PC-9 (cell line): ENCODE measurements at regions not wholly inside any gene's neighbourhood (a gene's known extent, or its start where the extent isn't known, plus 50 kb on each side); places are given as distances from the start of the nearest gene placed in this dataset.

Source experiments
- BruUV-seq: library from RNA; stranded (reverse); fragments of 400-500 nt; replicated peaks from 2 replicates; lab custom pipeline; 2021; lab: Mats Ljungman, UMichigan
- CTCF ChIA-PET: fragments of 300-600 bp; sonication (Branson Sonifier 250); formaldehyde crosslinking; loops from one replicate; lab custom pipeline; 2022; ENCODE audit warnings: antibody characterized with exemption; lab: Charles Lee
- POLR2A ChIA-PET: fragments of 300-600 bp; sonication (Branson Sonifier 250); formaldehyde crosslinking; loops from one replicate; lab custom pipeline; 2022; ENCODE audit warnings: antibody characterized with exemption; ENCODE audit not compliant: unreplicated experiment; lab: Charles Lee
- DNase-seq, 2 experiments: peaks; one replicate each; pipeline versions ENCODE4 v3.0.0 to v3.0.0-alpha.2; 2015 to 2022; ENCODE audit warnings: mixed read lengths in 1 of 2
- H2AFZ ChIP-seq: fragments of 200-600 bp; sonication (generic); 2 replicates; pipeline ENCODE4 v1.8.1; 2017; ENCODE audit warnings: antibody characterized with exemption
- H3F3A ChIP-seq: fragments of 200-600 bp; sonication (generic); 2 replicates; pipeline ENCODE4 v1.8.1; 2017; ENCODE audit warnings: antibody characterized with exemption, mild to moderate bottlenecking, low read depth; ENCODE audit not compliant: insufficient read depth
- H3K27ac ChIP-seq: fragments of 200-600 bp; sonication (generic); 2 replicates; pipeline ENCODE4 v1.6.1; 2016; ENCODE audit warnings: mixed run types
- H3K27me3 ChIP-seq: fragments of 200-600 bp; sonication (generic); 2 replicates; pipeline ENCODE4 v1.6.1; 2016; ENCODE audit warnings: low read depth, mixed run types; ENCODE audit not compliant: insufficient read depth
- H3K36me3 ChIP-seq: fragments of 200-600 bp; sonication (generic); 2 replicates; pipeline ENCODE4 v1.6.1; 2016; ENCODE audit warnings: low read depth, mixed run types
- H3K4me1 ChIP-seq: fragments of 200-600 bp; sonication (generic); replicated peaks from 2 replicates; pipeline ENCODE4 v1.6.1; 2016; ENCODE audit warnings: mixed run types; ENCODE audit not compliant: insufficient read depth
- H3K4me2 ChIP-seq: fragments of 200-600 bp; sonication (generic); 2 replicates; pipeline ENCODE4 v1.6.1; 2017; ENCODE audit warnings: mixed run types
- H3K4me3 ChIP-seq: fragments of 200-600 bp; sonication (generic); 2 replicates; pipeline ENCODE4 v1.6.1; 2016; ENCODE audit warnings: mixed run types
- H3K79me2 ChIP-seq: fragments of 200-600 bp; sonication (generic); 2 replicates; pipeline ENCODE4 v1.6.1; 2017; ENCODE audit warnings: low read depth, mixed run types
- H3K9me2 ChIP-seq: fragments of 200-600 bp; sonication (generic); 2 replicates; pipeline ENCODE4 v1.8.1; 2017; ENCODE audit warnings: mild to moderate bottlenecking; ENCODE audit not compliant: insufficient read depth
- H3K9me3 ChIP-seq: fragments of 200-600 bp; sonication (generic); 2 replicates; pipeline ENCODE4 v1.8.1; 2016; ENCODE audit warnings: low read depth; ENCODE audit not compliant: insufficient read depth
- H4K20me1 ChIP-seq: fragments of 200-600 bp; sonication (generic); 2 replicates; pipeline ENCODE4 v1.8.1; 2017; ENCODE audit not compliant: insufficient read depth
- CTCF ChIP-seq: fragments of 200-600 bp; sonication (generic); conservative IDR thresholded peaks from 2 replicates; pipeline ENCODE4 v1.6.1; 2017; ENCODE audit warnings: mixed run types, antibody characterized with exemption, mild to moderate bottlenecking, moderate library complexity
- EZH2 ChIP-seq: fragments of 200-600 bp; sonication (generic); IDR thresholded peaks from 2 replicates; pipeline ENCODE4 v1.8.0; 2017; ENCODE audit warnings: antibody characterized with exemption, low read depth
- intact Hi-C: fragments of 100-400 bp; cut with micrococcal nuclease; formaldehyde crosslinking; loops from one replicate; pipeline ENCODE4 v1.10.0; 2022; ENCODE audit not compliant: unreplicated experiment

- Histone ChIP-seq H3F3A (no peaks in the 10 kb centered on the region), H3K9me2 (no peaks in the 10 kb centered on the region), H2AFZ (no peak overlapping the region), H3K79me2 (no peaks in the 10 kb centered on the region), H3K4me1 (no peaks in the 10 kb centered on the region), H3K27ac (no peak overlapping the region), H3K9me3 (no peaks in the 10 kb centered on the region; the same call in 1 of the 2 replicates), H3K4me2 (no peak overlapping the region), H3K27me3 (no peaks in the 10 kb centered on the region), H4K20me1 (no peaks in the 10 kb centered on the region), H3K36me3 (no peaks in the 10 kb centered on the region), H3K4me3 (no peak overlapping the region)
- ChIA-PET CTCF (no interaction called here), POLR2A (no interaction called here)
- DNase-seq: no peak
- no peak for TF ChIP-seq CTCF
- no peak for TF ChIP-seq EZH2
- intact Hi-C loops: no loop called here
- no TSS peak for BruUV-seq
Measured at GRCh38 chr3:157938154-157938779, 168.0 kb downstream of the SHOX2 start.

DNA sequence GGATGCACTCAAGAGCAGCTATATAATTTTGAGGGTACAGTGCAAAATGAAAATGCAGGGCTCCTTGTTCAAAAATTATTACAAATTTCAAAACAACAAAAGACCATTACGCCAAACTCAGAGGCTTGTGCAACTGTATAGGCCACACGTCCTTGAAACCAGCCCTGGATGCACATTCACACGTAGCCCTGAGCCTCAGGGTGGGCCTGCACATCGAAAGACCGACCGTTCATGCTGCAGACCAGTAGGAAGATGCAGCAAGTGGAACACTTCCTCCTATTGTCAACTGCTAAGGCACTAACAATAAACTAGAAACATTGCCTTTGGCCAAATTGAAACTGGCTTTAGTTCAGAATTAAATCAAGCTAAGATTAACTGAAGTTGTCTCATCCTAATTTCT is 174.7 kb downstream of the SHOX2 start:
- no peaks in the 10 kb centered on the region for H3K9me2 ChIP-seq
- intact Hi-C loops: no loop called here
- no peaks in the 10 kb centered on the region for H3K79me2 ChIP-seq
- no peaks in the 10 kb centered on the region for H3K4me1 ChIP-seq
- DNase-seq: no peak
- no TSS peak for BruUV-seq
- no peak overlapping the region for H3K4me3 ChIP-seq
- TF ChIP-seq CTCF (no peak), EZH2 (no peak)
- CTCF ChIA-PET: no interaction called here
- peaks cover 3% of the 10 kb centered on the region; the same call in 1 of the 2 replicates for H3K9me3 ChIP-seq
- POLR2A ChIA-PET: no interaction called here
- H3K4me2 ChIP-seq: no peak overlapping the region
- no peak overlapping the region for H2AFZ ChIP-seq
- no peaks in the 10 kb centered on the region for H4K20me1 ChIP-seq
- H3K36me3 ChIP-seq: no peaks in the 10 kb centered on the region
- H3K27me3 ChIP-seq: no peaks in the 10 kb centered on the region
- no peaks in the 10 kb centered on the region for H3F3A ChIP-seq
- H3K27ac ChIP-seq: no peak overlapping the region

DNA sequence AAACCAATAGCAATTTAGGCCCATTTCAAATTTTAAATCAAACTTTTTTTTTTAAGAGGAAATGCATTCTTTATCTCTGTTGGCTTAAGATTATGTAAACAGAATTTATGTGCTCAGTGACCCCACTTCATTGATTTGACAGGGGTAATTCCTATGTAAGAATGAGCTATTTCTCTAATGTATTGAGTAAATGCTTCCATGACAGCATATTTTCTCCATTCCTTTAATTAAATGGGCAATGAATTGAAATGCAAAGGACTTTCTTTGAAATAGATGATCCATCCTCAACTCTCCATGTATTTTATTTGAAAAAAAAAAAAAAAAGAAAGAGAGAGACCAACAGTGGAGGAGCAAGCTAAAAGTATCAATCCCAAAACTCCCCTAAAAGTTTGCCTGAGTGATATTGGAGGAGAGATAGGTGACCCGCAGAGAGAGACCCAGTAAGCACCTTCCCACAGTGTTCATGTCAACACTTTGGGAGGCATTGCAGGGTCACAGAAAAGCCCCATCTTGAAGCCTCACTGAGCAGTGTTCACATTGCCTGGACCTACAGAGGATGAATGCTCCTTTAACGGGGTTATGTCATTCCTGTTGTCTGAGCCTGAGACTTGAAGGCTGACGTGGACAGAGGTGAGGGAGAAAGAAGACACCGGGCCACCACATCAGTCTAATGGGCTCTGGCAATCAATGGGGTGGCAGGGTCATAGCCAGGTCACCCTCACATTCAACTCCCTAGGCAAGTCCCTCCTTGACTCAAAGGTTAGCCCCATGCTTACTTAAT is 176.0 kb downstream of the SHOX2 start:
- POLR2A ChIA-PET: no interaction called here
- peaks cover 3% of the 10 kb centered on the region; the same call in 1 of the 2 replicates for H3K9me3 ChIP-seq
- H3K27me3 ChIP-seq: no peaks in the 10 kb centered on the region
- no peak overlapping the region for H3K4me3 ChIP-seq
- no peak overlapping the region for H3K4me2 ChIP-seq
- intact Hi-C loops: no loop called here
- H3F3A ChIP-seq: no peaks in the 10 kb centered on the region
- H2AFZ ChIP-seq: no peak overlapping the region
- H4K20me1 ChIP-seq: no peaks in the 10 kb centered on the region
- CTCF ChIA-PET: no interaction called here
- no peak for TF ChIP-seq EZH2
- no TSS peak for BruUV-seq
- no peaks in the 10 kb centered on the region for H3K4me1 ChIP-seq
- no peak overlapping the region for H3K27ac ChIP-seq
- H3K79me2 ChIP-seq: no peaks in the 10 kb centered on the region
- no peaks in the 10 kb centered on the region for H3K9me2 ChIP-seq
- no peaks in the 10 kb centered on the region for H3K36me3 ChIP-seq
- DNase-seq: no peak
